NCI-H526 (cell line): ENCODE measurements at regions not wholly inside any gene's neighbourhood (a gene's known extent, or its start where the extent isn't known, plus 50 kb on each side); places are given as distances from the start of the nearest gene placed in this dataset.

Source experiments
- DNase-seq, 2 experiments: peaks; one replicate each; lab custom pipeline; 2025; lab: John Stamatoyannopoulos, UW

DNA sequence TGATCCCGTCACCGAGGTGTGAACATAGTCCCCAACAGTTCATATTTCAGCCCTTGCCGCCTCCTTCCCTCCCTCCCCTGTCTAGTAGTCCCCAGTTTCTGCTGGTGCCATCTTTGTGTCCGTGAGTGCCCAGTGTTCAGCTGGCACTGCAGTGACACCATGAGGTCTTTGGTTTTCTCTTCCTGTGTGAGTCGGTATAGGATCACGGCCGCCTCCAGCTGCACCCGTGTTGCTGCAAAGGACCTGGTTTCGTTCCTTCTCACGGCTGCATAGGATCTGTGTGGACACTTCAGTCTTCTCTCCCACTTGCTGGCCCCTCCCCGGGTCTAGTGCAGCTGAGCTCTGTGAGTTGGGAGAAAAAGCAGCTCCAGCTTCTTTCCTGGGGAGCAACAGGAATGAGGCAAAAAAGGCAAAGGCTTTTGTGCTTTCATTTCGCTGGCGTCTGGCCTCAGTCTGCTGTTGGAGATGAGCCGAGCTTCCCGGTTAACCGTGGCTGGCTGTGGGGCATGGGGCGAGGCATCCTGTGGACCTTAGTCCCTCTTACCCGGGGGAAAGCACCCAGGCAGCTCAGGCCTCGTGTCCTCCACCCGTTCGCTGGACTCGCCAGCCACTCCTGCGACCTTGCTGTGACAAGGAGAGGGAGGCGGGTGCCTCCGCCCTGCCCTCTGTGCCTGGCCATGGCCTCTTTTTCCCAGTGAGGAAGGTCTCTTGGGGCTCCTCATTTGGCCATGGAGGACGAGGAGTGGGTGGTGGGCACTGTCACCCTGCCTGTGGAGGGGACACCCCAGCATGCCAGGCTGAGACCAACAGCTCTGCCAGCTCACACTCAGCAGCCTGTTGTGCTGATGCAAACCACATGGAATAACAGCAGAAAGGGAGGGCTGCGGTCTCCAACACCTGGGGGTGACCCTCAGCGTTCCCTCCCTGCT, 196.5 kb downstream of the TEX29 start:
- DNase-seq = no peak

DNA sequence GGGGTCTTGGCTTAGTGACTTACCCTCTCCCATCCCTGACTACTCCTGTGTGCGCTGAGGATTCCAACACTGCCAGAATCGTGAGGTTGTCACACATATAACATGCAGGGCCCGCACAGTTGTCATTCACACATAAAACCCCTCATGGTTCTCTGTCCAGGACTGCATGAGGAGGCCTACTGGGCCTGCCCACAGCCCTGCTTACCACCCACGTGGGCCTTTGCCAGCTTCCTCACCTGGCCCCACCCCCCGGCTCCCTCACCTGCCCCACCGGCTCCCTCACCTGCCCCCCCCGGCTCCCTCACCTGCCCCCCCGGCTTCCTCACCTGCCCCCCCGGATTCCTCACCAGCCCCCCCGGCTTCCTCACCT, 197.2 kb downstream of the TEX29 start:
- DNase-seq = peak in 1 of 2 experiments; percentile 51

DNA sequence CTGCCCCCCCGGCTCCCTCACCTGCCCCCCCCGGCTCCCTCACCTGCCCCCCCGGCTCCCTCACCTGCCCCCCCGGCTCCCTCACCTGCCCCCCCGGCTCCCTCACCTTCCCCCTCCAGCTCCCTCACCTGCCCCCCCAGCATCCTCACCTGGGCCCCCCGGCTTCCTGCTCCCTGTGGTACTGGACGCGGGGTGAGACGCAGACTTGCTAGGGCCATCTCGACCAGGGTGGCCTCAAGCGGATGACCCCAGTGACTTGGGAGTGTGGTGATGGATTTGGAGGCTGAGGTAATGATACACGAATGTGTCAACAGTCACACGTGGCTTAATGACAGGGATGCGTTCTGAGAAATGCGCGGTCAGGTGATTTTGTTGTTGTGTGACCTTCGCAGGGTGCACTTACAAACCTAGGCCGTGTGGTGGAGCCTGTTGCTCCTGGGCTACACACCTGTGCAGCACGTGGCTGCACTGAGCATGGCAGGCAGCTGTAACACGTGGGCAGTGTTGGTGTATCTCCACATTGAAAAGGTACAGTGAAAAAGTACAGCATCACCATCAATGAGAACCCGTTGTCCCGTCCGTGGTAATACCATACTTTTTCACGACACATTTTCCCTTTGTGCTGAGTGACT, 197.8 kb downstream of the TEX29 start:
- DNase-seq = peak; percentile 70 to 80

DNA sequence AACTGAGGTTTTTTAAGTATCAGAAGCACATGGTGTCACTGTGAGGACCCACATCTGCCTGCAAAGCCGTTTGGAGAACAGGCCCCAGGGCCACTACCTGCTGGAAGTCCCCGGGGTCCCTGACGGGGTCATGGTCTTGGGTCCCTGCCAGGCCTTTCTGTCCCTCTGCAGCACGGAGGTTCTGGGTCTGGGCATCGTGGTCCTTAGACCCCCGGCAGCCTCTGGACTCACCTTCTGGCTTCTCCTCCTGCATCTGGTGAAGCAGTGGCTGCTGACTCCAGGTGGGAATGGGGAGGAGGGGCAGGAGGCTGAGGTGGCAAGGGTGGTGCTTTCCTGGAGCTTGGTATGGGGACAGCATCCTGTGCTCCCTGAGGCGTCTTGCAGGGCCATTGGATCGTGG, 198.6 kb downstream of the TEX29 start:
- no peak for DNase-seq

DNA sequence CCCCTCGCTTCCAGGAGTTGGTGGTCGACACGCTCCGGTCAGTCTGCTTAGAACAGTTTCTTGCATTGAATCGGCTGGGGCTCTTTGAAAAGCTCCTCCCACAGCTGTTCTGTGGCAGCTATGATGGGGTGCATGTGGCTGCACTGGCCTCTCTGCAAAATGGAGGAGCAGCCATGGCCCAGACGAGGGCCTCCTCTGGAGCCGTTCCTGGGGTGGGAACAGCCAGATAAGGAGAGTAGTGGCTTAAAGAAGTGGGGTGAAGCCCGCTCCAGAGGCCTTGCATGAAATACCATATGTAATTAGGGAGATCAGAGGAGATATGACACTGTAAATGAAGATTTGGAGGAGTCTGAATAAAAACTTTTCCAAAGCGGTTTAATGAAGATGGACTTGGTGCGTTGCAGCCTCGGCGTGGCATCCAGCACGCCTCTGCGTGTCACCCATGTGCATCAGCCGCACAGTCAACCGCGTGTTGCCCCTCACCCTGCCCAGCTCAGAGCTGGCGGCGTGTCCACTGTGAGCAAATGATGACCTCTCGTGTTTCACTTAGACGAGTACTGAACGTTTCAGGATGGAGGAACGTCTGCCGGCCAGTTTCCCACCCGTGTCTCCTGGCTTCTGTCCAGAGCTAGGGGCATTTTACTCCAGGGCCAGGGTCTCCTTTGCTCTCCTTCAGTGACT, 199.2 kb downstream of the TEX29 start:
- no peak for DNase-seq

DNA sequence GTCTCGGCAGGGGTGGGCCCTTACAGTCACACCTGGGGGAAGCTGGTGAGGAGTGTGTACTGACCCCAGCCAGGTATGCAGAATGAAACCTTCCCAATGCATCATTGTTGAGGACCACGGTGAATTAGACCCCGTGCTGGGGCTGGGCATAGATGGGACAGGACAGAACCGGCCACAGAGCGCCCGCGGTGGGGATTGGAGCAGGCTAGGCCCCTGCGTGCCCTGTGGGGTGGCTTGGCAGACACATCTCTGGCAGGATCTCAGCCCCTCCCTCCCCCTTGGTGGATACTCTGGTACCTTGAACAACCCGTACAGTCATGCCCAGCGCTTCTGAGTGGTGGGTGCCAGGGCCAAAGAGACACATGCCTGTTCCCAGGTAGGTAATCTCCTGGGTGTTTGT, 200.6 kb downstream of the TEX29 start:
- DNase-seq = no peak

DNA sequence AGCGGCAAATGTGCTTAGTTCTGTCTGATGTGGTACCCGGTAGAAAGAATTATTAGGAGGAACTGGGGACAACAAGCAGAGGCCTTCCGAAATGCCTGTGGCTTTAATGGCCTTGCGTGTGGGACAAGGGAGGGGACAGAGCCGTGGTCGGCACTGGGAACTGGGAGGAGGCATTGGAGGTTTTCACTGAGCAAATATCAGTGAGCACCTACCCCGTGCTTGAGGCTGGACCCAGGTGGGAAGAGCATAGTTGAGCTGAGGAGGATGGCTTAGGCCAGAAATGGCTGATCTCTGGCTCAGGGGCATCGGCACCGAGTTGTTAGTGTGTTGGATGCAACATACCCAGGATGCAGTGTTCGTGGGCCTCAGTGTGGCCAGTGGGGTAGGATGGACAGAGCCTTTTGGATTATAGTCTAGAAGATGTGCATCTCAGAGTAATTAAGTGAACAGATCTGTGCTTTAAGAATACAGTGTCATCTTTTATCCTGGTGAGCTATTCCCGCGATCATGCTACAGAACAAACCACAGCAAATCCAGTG, 201.3 kb downstream of the TEX29 start:
- DNase-seq = no peak

DNA sequence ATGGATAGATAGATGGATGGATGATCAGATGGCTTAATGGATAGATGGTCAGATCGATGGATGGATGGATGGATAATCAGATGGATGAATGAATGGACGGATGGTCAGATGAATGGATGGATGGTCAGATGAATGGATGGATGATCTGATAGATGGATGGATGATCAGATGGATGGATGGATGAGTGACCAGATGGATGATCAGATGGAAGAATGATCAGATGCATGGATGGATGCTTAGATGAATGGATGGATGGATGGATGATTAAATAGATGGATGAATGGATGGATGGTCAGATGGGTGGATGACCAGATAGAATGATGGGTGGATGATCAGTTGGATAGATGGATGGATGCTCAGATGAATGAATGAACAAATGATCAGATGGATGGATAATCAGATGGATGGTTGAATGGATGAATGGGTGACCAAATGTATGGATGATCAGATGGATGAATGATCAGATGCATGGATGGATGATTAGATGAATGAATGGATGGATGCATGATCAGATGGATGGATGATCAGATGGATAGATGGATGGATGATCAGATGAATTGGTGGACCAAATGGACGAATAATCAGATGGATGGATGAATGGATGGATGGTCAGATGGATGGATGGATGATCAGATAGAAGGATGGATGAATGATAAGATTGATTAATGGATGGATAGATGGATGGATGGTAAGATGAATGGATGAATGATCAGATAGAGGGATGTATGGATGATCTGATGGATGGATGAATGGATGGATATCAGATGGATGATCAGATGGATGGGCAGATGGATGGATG, 205.1 kb downstream of the TEX29 start:
- DNase-seq = no peak

DNA sequence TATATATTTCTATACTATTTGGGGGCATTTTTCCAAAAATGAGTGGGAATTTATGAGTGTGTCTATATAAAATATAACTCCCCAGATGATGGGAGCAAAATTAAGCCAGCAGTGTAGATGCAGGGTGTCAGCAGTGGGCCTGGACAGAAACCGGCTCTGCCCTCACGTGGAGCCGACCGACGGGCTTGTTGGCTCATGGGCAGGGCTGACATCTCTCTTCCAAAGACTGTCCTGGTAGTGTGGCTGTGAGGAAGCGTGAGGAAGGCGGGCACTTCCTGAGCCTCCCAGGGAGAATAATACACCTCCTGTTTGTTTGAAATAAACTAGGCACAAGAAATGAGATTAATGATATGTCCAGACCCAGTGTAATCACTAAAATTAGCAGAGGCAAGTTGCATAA, 206.5 kb downstream of the TEX29 start:
- no peak for DNase-seq

DNA sequence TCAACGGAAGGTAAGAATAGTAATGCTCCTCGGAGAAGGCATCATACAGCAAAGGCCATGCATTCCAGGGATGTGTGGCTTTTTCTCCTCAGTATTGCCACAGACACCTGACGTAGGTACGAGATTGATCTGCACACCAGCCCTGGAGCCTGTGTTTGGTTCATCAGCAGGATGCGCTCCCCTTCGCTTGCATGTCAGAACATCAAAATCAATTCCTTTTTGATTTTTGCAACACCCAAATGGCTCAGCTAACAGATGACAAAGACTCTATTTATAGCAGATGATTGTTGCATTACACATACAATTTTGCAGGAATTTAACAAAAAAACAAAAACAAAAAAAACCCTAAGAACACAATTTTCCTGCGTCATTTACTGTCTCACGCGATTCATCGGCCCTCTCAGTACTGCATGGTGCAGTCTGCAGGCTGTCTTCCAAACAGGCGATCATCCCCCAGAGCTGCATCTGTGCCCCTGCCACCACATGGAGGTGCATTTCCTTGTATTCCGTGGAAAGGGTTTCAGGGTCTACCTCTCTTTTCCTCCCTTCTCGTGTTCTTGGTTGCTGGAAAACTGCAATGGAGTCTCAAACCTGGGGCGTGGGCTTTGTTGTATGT, 207.3 kb downstream of the TEX29 start:
- DNase-seq = no peak

DNA sequence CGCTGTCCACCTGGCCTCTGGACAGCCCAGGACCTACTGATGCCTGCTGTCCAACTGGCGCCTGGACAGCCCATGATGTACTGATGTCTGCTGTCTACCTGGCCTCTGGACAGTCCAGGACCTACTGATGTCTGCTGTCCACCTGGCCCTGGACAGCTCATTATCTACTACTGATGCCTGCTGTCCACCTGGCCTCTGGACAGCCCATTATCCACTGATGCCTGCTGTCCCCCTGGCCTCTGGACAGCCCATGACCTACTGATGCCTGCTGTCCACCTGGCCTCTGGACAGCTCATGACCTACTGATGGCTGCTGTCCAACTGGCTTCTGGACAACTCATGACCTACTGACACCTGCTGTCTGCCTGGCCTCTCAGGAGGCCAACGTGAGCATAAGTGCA, 208.1 kb downstream of the TEX29 start:
- DNase-seq = no peak

DNA sequence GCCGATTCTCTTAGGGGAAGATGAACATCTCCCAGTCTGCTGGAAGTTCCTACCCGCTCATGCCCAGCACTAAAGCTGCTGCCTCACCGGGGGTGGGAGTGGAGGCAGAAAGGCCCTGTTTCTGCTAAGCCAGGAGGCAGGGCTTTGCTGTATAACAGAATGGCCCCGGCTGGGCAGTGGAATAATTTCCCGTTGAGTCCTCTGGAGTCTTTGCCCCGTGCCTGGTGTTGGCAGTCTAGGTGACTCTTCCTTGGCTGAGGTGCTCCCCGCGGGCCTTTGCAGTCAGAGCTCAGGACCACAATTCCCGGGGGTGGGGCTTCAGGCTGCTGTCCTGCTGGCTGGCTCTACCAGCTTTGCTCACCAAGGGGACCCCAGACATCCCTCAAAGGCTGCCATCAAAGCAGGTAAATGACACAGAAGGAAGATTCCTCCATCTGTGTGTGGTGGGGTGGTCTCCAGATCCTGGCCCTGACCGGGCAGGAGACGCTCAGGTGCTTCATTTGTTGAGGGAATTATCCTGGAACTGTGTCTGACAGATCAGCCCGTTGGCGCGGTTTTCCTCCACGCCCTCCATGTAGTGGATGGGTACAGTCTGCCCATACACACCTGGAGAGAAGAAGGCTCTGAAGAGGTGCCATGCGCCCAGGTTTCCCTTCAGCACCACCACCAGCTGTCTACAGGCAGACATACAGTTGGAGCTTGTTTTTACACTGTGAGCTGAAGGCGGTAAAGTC, 209.9 kb downstream of the TEX29 start:
- DNase-seq = no peak

DNA sequence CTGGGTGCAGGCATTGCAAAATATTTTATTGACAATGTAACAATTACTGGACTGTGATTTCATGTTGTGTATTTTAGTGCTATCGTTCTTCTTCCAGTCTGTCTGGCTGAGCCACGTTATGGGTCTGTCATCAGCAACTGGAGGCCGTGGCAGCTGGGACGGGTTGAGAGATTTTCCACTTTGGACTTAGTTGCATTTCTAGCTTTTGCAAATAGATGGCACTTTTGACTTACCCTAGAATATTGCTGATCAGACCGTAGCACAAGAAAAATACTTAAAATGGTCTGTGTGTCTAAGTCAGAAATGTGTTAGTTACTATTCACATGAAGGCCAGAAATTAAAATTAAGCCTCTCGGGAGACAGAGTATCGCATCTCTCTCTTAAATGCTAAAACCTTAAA, 211.1 kb downstream of the TEX29 start:
- peak; percentile 76 to 81 for DNase-seq

DNA sequence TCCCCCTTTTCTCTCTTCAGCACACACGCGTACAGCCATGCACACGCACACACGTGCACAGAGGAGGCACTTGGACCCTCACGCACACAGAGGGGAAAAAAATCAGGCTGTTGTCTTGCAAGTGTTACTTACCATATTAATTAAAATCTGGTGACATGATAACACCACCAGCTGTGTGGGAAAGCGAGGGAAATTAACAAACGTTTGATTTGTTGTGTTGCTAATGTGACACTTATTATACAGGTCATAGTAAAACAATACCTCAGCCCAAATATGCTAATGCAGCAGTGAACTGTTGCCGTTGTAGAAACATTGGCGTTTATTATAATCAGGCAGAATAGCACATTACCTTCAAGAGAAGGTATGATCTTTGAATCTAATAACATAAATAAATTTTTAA, 211.7 kb downstream of the TEX29 start:
- peak in 1 of 2 experiments; percentile 53 for DNase-seq

DNA sequence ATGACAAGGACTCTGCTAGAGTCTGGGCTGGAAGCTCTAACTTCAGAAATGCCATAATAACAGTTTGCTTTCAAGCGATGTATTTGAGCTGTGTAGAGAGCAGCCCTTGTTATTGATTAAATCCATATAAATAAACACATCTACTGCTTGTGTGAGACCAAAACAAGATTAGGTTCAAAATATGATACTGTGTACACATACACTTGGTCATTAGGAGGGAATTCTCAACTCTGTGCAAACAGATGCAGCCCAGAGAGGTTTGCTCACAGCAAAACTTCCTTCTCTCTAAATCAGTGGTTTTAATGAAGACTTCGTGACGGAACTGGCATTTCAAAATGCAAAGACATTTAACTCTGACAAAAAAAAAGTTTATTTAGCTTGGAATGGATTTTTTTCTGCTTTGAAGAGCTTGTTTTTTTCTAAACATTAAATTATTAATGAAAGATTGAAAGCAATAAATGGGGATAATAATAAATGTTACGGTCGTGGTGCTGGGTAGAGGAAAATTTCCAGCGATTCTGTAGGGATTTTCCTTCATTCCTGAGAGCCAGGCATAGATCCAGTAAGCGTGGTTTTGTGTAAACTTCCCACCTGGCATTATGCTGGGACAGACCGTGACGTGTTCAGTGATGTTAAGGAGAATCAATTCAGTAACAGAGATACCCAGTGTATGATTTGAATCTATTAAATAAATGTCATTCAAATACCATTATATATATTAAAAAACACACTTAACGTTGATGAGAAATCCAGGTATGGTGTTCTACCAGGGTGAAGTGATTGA, 213.7 kb downstream of the TEX29 start:
- no peak for DNase-seq

DNA sequence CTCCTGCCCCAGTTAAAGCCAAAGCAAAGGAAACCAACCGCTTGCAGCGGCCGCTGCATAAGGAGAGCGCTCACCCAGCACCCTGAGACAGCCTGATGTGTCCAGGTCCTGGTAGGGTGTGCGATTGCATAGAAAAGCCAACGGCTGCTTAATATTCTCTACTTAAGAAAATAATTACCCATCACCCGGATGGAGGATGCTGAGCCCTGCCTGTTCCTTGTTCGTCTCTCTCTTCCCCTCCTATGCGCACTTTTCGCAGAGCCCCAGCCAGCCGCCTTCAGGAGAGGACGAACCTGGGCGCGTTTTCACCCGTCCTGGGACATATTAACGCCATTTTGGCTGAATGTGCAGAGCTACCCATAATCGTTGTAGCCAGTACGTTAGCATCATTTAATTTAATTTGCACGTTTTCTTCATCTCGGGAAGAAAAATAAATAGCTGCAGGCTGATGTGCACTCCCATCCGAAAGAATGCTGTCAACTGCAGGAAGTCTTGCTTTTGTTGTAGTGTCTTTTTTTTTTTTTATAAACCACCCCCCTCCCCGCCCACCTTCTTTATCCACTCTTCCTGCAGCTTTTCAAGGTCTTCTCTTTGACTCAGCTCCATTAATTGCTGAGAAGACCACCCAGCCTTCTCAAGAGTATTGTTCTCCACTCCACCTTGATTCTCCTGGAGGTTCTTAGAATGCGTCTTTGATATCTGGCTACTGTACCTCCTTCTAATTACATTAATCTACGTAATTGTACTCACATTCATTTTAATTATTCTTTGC, 214.5 kb downstream of the TEX29 start:
- peak in 1 of 2 experiments; percentile 47 for DNase-seq

DNA sequence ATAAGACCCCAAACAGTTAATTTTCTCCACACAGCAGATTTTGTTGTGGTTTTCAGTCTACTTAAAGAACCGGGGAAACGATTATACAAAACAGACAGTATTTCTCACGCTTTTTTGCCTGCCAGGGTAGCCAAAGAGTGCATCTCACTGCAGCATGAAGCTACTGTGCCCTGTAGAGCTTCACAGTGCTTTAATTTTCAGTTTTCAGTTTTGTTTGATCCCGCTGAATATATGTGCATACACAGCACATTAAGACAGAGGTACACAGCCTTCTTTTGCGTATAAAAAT, 215.0 kb downstream of the TEX29 start:
- DNase-seq = no peak

DNA sequence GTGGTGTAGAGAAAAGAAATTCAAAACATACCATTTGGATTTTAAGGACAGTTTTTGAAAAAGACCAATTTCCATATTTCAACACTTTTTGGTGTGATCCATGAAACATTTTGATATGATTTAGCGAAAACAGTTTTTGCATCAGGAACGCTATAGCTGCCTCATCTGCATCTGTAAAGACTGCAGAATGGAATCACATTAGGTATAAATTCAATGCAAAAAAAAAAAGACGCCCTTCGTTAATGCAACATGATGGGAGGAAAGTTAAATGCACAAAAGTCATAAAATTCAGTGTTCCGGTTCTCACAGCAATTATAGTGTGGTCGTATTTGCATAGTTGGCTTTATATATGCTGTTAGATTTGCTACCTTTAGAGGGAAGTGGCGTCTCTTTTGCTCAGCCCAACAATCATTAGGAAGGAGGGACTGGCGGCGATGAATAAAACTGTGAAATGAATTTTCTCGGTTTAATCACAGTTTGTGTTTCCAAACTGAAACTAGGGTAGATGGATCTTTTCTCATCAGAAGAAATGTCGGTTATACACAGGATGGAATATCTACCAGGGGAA, 215.7 kb downstream of the TEX29 start:
- peak; percentile 65 to 77 for DNase-seq
